Epidermal melanocyte (primary cell): ENCODE measurements at regions not wholly inside any gene's neighbourhood (a gene's known extent, or its start where the extent isn't known, plus 50 kb on each side); places are given as distances from the start of the nearest gene placed in this dataset.

Source experiments
- DNase-seq: peaks from one replicate; pipeline ENCODE4 v3.0.0; 2011; ENCODE audit warnings: low spot score; ENCODE audit not compliant: insufficient read length

DNA sequence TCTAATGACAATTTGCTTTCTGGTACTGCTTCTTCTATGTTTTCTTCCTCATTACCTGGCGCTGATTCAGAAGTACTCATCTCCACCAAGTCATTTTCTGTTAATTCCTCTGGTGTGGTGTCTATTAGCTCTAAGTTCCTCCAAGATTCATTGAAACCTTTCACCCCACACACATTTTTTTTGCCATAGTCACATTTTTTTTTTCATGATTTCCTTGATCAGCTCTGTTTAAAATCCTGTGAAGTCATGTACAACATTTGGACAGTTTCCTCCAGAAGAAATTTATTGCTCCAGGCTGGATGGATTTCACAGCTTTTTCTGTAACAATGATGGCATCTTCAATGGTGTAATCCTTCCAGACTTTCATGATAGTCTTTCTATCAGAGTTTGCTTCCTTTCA is 243.2 kb upstream of the VEPH1 start:
- no peak for DNase-seq

DNA sequence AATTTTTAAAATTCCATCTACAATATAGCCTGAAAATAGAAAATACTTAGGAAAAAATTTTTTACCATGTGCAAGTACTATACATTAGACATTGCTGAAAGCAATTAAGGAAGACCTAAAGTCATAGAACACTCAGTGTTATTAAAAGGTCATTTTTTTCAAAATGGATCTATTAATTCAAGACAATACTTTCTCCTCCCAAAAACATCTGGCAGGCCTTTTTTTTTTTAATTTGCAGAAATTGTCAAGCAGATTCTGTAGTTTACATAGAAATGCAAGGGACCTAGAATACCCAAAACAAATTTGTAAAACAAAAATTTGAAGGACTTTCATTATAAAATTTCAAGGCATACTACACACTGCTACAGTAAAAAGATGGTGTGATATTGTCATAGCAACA is 238.4 kb upstream of the VEPH1 start:
- no peak for DNase-seq

DNA sequence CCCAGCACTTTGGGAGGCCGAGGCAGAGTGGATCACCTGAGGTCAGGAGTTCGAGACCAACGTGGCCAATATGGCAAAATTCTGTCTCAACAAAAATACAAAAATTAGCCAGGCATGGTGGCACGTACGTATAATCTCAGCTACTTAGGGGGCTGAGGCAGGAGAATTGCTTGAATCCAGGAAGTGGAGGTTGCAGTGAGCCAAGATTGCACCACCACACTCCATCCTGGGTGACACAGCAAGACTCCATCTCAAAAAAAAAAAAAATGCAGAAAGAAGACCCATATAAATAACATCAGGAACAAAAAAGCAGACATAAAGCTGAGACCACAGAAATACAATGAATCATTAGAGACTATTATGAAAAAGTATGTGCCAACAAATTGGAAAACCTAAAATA is 235.2 kb upstream of the VEPH1 start:
- no peak for DNase-seq

DNA sequence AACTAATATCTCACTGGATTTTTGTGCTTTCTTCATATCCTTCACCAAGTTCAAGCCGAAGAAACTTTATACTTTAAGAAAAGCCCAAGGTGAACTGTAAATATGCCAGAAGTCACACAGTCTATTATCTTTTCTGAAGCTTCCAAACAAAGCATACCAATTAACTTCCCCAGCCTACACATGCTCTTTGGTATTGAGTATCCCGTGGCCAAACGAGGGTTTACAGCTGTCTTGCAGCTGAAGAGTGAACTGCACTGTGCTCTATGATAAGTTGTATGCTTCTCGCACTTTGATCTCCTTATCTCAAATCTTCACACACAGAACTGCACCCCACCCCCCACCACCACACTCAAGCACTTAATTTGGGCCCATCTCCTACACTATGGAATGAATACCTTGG is 215.6 kb upstream of the VEPH1 start:
- DNase-seq: no peak

DNA sequence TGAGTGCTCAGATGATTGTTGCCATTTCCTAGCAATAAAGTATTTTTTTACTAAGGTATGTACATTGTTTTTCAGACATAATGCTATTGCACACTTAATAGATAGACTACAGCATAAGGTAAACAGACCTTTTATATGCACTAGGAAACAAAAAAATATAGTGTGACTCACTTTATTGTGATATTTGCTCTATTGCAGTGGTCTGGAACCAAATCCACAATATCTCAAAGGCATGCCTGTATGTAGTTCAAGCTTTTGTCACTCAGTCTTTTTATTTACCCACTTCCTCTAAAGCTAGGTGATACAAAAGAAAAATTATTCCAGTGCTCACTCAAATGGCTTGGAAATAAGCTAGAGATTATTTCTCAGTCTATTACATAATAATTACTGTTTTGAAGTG is 209.9 kb upstream of the VEPH1 start:
- no peak for DNase-seq

DNA sequence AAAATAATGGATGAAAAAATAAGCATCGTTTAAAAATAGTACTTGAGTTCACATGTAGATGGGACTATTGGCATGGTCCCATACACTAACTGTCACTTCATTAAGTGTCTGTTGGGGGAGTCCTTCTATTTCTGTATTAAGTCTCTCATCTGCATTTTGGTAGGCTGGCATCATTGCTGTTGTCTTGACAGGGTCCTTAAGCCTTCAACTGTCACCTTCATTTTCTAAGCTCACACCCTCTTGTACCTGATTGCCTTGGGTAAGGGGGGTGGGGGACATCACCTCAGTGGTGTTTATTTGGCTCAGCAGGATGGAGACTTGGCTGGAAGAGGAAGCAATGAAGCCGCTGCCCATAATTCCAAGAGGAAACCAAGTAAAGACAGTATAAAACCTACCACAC is 202.0 kb upstream of the VEPH1 start:
- no peak for DNase-seq

DNA sequence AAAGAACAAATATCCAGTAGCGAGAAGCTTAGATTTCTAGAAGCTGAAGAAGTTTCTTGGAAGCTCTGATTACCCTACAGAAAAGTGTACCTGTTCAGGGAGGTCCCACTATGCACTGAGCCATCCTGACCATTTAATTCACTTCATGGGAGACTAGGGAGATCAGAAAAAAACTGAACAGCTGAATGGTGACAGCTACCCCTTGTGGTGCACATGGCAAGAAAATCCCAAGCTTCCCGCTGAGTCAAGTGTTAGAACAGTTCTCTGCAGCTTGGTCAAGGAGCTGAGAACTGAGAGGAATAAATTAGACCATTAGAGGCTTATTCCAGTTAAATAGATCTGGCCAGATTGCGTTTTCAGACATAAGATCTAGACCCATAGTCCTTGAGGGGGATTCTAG is 197.2 kb upstream of the VEPH1 start:
- DNase-seq: no peak

DNA sequence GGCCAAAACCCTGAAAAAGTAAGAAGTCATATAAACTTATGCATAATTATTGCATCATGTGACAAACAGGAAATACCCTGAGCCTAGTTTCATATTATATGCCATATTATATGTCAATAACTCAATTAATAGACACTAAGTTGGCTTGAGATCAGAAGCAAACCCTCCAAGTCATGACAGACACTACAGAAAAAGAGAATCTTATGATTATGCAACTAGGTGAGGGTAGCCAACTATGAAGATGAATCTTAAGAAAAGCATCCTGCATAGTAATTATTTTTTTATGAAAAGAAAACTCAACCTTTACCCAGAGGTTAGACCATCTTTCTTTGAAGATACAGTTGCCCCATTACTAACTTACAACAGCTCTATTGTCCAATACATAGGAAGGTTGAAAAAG is 192.4 kb upstream of the VEPH1 start:
- DNase-seq: no peak

DNA sequence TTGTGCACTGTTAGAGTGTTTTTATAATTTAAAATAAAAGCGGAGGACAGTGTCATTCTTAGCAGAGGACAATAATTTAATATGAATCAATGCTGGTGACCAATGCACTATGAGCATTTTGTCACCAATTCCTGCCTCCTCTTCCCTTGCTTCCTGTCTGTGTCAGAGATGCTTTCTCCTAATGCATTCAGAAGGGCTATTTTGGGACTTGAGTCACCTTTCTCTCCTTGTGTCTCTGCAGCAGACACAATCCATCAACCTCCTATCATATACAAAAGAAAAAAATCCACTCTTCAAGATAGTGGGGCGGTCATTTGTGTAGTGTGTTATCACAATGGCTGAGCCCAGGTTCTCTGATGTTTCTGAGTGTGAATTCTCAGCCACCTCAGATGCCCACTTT is 191.9 kb upstream of the VEPH1 start:
- DNase-seq: no peak

DNA sequence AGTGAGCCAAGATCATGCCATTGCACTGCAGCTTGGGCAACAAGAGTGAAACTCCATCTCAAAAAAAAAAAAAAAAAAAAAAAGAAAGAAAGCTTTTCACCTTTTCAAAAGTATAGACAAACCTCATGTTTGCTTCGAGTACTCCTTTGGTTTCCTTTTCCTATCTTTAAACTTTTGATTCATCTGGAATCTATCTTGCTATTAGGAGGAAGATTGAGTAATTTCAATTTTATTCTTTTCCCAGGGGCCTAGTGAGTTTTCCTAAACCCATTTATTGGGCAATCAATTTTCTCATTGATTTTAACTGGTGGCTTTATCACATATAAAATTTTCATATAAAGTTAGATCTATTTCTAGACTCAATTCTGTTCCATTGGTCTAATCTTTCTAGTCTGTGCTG is 190.5 kb upstream of the VEPH1 start:
- no peak for DNase-seq

DNA sequence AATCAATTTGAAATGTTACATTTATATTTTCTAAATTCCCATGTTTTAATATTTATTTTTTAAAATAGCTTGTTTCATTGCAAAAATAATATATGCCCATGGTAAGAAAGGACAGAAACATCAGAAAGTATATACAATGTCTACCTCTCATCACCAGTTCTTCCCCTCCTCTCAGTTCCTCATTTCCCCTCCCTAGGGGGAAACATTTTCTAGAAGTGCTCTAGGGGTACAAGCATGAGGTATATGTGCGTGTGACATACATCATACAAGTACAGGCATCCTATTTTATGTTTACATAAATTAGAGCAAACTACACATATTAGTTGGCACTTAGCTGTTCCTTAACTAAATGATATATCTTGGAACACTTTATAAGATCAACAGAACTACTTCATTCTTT is 189.3 kb upstream of the VEPH1 start:
- no peak for DNase-seq

DNA sequence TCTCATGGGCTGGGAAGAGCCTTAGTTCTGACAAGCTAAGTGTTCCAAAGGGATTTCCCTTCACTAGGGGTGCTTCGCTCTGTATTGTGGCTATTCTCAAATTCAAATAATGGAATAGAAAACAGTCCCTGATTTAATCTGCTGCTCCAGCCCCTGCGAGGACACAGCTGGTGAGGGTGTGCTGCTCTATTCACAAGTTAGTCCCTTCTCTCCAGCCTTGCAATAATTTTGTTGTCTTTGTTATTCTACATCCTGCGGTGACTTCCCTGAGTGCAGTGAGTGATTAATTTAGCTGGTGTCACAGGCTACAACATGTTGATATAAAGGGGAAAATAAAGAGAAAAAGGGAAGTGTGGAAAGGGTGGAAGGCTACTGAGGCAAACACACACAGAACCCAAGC is 180.5 kb upstream of the VEPH1 start:
- DNase-seq: no peak

DNA sequence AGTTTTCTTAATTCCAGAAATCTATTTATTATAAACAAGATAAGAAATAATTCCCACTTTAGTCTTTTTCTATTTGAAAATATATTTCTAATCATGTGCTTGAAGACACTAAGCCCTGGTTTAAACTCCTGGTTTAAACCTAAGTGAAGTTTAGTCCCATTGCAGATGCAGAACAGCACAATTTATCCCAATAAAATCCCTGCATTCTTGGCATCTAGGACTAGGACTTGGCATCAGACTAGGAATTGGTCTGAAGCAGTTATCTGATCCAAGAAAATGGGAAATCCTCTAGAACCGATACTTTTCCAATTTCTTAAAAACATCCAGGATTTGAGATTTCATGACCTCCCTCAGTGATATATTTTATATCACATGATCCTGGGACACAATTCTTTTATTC is 168.8 kb upstream of the VEPH1 start:
- no peak for DNase-seq

DNA sequence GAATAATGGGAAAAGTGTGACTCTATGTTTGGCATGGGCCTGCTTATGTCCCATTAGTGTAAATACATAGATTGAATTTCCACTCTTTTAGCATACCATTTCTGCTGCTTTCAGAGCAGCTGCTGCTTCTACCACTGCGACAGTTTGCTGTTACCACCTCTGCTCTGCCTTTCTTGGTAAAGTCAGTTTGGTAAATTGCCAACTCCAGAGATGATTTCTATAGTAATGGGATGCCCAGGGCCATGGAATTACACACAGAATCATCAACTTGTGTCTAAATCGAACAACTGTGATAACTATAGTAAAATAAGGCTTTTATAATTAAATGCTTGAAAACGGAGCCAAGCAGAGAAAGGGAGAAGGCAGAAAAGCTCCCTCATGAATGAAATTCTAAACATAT is 168.4 kb upstream of the VEPH1 start:
- DNase-seq: no peak

DNA sequence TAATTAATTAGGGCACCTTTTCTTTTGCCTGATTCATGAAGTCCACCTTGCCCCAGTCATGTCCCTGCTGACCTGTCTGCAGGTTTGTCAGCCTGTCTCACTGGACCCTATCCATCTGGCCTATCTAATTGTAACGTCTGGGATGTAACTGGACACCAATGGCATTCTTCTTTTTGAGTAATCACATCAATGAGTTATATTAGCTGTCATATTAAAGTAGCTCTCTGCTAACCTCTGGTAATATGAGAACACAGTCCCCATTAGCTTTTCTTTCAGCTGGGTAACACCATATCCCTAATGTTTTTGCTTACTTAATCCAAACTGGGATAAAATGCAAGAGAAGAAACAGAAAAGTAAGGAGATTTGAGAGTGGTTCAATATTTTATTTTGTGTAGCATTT is 166.2 kb upstream of the VEPH1 start:
- no peak for DNase-seq

DNA sequence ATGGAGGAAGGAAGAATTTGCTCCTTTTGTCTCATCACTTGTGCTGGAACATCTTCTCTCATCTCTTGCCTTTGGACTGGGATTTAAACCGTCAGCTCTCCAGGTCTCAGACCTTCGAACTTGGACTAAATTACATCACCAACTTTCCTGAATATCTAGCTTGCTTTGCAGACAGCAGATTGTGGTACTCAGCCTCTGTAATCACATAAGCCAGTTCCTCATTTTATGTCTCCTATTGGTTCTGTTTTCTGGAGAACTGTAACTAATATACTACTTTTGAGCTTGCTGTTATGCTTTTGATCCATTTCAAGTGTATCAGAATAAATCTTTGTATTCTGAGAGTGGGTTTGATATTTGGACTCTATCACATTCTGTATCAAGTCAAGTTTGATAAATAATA is 164.3 kb upstream of the VEPH1 start:
- DNase-seq: no peak

DNA sequence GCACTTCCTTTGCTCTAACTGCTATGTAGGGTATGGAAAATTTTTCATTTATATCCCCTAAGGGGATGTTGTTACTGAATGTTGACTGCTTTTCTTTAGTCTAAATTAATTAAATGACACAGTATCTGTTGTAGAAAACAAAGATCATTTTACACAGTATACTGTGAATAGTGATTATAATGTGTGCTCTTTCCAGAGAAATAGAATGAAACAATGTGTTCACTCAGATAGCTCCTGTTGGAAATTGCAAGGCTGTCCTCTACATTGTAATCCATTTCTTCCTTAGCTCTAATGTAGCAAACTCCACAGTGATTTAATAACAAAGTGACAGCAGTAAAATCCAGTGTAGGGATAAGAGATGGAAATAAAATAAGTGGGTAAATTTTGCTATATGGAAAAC is 159.0 kb upstream of the VEPH1 start:
- no peak for DNase-seq

DNA sequence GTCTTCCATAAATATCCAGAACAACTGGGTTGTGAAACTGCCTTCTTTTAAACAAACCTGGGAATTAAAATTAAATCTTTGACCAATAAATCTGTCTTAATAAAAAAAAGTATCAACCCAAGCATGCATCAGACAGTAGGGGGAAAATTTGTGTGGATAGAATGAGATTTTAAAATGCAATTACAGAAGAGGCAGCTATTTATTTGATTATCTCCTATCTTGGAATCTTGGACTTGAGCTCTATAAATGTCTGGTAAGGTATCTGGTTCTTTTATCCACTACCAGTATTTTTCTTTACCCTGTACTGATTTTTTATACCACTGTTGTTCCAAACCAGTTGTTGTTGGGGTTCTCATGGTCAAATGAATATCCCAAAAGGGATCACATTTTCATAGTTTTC is 157.6 kb upstream of the VEPH1 start:
- DNase-seq: no peak

DNA sequence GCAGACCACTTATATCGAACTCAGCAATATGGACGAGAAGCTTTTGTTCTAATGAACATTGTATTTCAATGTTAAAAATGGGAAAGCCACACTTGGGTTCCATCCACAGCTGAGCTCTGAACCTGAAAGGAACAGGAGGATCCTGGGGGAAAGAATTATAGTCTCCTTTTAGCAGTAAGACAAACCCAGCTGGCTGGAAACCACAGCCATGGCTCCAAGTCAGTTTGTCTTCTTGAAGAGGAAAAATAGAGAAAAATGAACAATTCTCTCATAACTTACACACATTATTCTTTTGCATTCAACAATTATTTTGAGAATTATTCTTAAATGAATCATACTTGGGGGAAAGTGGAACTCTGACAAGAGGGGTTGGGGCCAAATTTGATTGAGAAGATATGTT is 149.2 kb upstream of the VEPH1 start:
- DNase-seq: no peak

DNA sequence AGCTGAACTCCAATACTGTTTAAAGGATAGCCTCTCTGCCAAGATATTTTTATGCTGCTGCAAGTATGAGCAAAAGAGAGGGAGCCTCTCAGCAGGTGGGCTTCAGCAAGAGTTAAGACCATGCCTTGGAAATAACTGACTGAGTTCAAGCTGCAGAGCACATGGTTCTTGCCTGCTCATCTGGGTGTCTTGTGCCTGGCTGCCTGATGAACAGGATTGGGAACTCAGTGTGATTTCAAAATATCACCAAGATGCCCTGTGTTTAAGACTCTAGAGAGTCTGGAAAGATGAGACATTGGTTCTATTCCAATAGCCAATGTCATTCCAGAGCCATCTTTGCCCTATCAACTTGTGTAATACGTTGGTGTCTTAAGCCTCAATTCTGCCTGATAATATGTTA is 147.5 kb upstream of the VEPH1 start:
- no peak for DNase-seq

DNA sequence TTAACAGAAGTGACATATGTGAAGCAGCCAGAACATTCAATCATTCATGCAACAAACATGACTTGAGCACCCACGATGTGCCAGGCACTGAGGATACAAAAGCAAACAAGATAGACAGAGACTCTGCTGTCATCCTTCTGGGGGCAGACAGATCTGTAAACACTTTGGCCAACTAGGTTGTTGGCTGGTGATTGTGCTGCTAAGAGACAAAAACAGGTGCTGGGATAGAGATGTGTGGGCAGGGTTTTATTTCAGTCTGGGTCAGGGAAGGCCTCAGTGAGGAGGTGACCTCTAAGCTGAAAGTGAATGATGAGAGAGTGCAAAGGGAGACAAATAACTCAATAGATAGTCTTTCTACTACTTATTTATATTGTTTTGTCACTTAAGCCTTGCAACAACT is 147.0 kb upstream of the VEPH1 start:
- no peak for DNase-seq

DNA sequence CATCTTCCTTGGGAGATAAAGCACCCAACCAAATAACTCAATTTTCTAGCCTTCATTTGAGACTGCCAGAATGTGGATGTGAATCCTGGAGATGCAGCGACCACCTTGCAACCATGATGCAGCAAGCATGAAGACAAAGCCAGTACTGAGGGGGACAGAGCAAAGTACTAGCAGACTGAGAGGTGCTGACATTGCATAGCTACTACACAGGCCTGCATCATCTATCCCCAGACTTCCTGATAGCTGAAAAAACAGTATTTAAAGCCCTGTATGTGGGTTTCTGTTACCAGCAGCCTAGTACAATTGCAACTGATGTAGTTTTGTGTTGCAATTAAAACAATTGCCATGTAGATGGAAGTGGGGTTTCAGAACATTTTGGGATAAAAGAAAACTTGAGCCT is 146.3 kb upstream of the VEPH1 start:
- DNase-seq: no peak

DNA sequence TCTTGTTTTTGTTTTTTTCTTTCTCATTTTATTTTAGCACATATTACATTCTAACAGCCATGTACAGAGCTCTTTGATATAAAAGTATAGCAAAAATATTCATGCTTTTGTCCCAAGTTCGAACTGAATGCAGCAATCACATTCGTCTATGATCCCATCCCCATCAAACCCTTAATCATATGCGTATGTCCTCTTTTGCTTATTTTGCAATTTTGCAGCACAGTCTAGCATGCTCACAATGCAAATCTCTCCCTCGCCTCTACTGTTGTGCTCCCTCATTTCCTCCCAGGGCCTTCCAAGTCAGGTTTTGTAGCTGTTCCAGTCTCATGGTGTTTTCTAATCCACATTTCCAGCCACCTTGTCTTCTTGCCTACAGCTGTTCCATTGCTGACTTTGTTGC is 144.6 kb upstream of the VEPH1 start:
- DNase-seq: no peak

DNA sequence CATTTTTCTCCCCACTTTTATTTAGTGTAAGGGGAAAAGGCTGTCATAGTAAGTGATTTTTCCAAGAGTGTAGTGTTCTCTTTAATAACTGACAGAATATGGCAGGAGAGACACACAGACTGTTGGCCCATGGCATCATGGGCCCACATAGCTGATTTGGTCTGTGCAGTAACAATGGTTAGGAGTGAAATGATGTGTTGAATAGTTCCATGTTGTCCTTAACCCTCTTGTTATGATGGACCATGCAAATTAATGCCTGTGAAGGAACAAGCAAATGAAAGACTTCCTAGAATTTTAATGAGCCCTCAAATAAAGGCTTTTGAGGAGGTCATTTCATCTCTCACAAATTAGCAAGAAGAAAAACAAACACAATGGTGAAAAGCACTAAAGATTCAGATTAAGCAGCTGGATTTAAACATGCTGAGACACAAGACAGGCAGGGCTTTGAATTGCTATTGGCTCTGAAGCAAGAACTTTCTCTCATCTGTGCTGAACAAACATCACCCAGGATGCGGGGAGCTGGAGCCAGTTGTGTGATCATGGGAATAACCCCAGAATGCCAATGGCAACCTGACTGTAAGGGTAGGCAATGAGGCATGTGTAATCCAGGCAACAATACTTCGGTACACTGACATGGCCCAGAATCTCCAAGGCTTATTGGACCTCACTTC is 136.7 kb upstream of the VEPH1 start:
- no peak for DNase-seq
